Activated naive CD4-positive, alpha-beta T cell treated with anti-CD3 and anti-CD28 coated beads, Interleukin-2, amount 50 U/mL, for 72 hours (primary cell): ENCODE measurements at regions not wholly inside any gene's neighbourhood (a gene's known extent, or its start where the extent isn't known, plus 50 kb on each side); places are given as distances from the start of the nearest gene placed in this dataset.

Source experiments
- ATAC-seq, 2 donors: fragments of 150-1000 bp; cut with Tn5 transposase; 2 replicates each; pipeline ENCODE4 v1.10.0; 2021; ENCODE audit warnings: mild to moderate bottlenecking in 2 of 2, moderate library complexity in 2 of 2
- DNase-seq, 2 donors: peaks; one replicate each; pipeline ENCODE4 v3.0.0; 2021 to 2022; ENCODE audit warnings: low spot score in 2 of 2
- H3K27ac Mint-ChIP-seq, 2 donors: one replicate each; pipeline ENCODE4 v1.8.0; 2022; ENCODE audit warnings: mild to moderate bottlenecking in 2 of 2, mixed read lengths in 2 of 2
- H3K36me3 Mint-ChIP-seq, 2 donors: one replicate each; pipeline ENCODE4 v1.8.0; 2022; ENCODE audit warnings: mixed read lengths in 2 of 2
- H3K9me3 Mint-ChIP-seq, 2 donors: one replicate each; pipeline ENCODE4 v1.8.0; 2022; ENCODE audit warnings: mixed read lengths in 2 of 2

DNA sequence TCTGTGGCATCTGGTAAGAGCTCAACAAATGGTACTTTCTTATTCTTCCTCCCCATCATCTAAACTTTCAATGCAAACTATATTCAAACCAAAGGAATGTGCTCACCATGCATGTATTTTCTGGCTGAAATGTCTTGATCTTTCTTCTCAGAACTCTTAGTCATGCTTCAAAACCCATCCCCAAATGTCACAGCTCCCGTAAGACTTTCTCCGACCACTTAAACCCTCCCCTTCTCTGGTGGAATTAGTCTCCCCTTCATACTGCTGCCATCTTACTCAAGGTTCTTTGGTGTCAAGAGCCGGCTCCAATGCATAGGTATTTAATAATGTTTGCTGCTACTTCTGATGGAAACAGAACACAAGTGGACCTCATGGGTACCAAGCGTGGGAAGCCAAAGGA lies 538.1 kb downstream of the MATN1 start:
- no peaks in the 10 kb centered on the region for H3K9me3 Mint-ChIP-seq
- no peak for DNase-seq
- ATAC-seq: no peak
- no peak overlapping the region for H3K27ac Mint-ChIP-seq
- no peaks in the 10 kb centered on the region for H3K36me3 Mint-ChIP-seq

DNA sequence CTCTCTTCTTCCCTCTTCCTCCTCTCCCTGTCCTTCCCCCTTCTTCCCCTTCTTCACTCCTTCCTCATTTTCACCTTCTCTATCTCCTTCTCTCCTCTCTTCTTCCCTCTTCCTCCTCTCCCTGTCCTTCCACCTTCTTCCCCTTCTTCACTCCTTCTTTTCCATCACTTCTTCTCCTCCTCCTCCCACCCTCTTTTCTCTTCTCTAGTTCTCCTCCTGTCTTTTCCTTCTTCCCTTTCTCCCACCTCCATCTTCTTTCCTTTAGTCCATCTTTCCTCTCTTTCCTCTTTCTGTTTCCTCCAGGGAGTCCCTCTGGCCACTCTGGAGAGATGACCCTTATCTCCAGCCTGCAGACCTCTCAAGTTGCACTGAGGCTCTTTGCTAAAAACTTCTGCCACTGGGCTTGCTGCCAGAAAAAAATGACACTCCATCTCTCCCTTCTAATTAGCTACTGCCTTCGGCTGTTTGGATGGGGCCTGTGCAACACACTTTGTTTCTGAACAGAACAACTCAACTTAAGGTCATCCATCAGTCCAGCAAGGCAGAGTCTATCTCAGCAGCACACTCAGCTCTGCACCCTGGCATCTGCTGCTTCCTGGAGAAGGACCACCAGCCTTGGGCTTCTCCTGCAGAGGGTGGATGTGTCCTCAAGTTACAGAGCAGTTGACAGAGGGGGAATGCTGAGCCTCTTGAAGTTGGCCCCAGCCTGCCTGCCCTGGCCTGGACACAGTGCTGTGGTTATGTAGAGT lies 538.8 kb downstream of the MATN1 start:
- ATAC-seq: no peak
- no peak for DNase-seq
- Mint-ChIP-seq H3K36me3 (peaks cover 0 to 1% of the 10 kb centered on the region in 2 donors), H3K9me3 (peaks cover 0 to 5% of the 10 kb centered on the region in 2 donors), H3K27ac (no peak overlapping the region)

DNA sequence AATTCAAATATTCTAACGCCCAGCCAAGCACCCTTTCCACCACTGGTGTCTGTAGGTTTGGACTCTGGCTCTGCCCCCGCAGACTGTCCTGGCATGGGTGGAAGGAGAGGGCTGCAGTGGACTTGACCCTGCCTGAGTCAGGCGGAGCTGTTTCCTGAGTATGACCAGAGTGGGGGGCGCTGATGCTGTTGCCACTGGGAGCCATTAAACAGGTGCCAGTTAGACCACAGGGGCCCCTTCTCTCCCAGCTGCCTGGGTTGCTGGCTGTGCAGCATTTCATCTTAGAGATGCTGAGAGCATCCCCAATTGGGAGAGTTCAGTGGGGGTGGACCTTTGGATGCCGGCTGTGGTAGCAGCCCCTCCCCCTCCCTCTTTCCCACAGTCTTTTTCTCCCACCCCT lies 539.5 kb downstream of the MATN1 start:
- ATAC-seq: no peak

DNA sequence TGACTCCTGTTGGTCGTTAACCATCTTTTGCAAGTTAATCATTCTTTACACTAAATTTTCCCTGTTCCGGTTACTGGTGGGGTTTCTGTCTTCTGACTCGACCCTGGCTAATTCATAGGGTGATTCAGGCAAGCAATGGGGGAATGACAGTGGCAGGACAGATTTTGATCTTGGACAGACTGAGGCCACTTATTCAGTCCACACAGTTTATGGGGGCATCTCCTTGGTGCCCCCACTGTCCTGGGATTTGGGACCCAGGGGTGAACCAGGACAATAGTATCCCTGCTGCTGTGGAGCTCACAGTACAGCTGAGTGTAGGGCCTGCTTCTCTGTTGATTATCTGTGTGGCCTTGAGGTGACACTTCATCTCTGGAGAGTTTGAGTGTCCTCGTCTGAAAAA lies 540.4 kb downstream of the MATN1 start:
- no peak for DNase-seq
- Mint-ChIP-seq H3K27ac (no peak overlapping the region), H3K9me3 (peaks cover 4 to 8% of the 10 kb centered on the region in 2 donors), H3K36me3 (peaks cover 4 to 7% of the 10 kb centered on the region in 2 donors)
- ATAC-seq: no peak

More for the DNA sequence above, 539.5 kb downstream of the MATN1 start:
- Mint-ChIP-seq H3K9me3 (peaks cover 4 to 8% of the 10 kb centered on the region in 2 donors), H3K27ac (no peak overlapping the region), H3K36me3 (peaks cover 4 to 7% of the 10 kb centered on the region in 2 donors)
- no peak for DNase-seq

DNA sequence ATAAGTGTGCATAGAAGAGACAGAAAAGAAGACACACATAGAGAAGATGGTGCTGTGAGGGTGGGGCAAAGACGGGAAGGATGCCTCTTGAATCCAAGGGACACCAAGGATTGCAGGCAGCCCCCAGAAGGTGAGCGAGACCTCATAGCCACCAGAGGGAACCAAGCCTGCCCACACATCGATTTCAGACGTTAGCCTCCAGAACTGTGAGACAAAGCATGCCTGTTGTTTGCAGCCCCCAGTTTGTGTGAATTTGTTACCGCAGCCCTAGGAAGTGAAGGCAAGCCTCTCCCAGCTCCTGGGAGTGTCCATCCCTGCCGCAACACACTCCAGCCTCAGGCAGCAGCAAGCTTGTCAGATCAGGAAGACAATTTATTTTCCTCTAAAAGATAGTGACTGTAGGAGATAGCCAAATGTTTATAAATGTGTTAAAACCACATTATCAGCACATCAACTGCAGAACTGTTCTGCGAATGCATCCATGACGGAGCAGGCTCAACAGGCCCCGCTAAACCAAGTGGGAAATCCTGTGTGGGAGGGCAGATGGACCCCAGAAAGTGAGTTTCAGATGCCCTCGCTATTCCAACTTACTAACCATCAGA lies 543.3 kb downstream of the MATN1 start:
- H3K27ac Mint-ChIP-seq: no peak overlapping the region
- H3K9me3 Mint-ChIP-seq: peaks cover 4 to 8% of the 10 kb centered on the region in 2 donors
- peaks cover 4 to 7% of the 10 kb centered on the region in 2 donors for H3K36me3 Mint-ChIP-seq
- no peak for ATAC-seq
- no peak for DNase-seq

DNA sequence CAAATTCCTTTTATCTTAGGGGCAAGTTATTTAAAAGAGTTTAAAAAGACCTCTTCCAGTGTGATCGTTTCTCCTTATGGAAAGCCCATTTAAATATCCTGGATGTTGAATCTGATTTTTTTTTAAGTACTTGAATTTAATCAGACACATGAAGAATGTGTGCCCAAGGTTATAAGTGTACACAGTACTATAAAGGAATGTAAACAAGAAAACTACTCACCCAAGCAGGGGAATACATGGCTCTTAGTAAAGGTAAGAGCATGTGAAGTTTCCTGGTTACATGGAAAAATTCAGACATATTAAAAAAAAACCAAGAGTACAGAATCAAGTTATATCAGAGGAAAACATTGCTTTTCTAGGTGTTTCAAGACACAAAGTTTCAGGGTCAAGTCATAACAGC lies 546.9 kb downstream of the MATN1 start:
- Mint-ChIP-seq H3K27ac (no peak overlapping the region), H3K9me3 (peaks cover 4 to 8% of the 10 kb centered on the region in 2 donors), H3K36me3 (peaks cover 4 to 7% of the 10 kb centered on the region in 2 donors)
- DNase-seq: no peak
- no peak for ATAC-seq

DNA sequence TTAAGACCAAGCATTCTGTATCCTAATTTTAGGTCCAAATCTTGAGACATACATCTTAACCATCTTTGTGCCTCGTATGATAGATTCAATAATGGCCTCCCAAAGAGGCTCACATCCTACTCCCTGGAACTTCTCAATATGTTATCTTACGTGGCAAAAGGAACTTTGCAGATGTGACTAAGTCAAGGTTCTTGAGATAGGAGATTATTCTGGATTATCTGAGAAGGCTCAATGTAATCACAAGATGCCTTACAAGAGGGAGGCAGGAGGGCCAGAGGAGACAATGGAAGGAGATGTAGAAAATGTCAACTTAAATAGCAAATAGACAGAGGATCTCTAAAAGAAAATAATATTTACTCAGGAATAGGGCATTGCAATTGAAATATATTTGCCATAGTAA lies 548.9 kb downstream of the MATN1 start:
- no peak for ATAC-seq
- Mint-ChIP-seq H3K36me3 (peaks cover 4 to 6% of the 10 kb centered on the region in 2 donors), H3K27ac (no peak overlapping the region), H3K9me3 (peaks cover 2 to 4% of the 10 kb centered on the region in 2 donors)
- DNase-seq: no peak

DNA sequence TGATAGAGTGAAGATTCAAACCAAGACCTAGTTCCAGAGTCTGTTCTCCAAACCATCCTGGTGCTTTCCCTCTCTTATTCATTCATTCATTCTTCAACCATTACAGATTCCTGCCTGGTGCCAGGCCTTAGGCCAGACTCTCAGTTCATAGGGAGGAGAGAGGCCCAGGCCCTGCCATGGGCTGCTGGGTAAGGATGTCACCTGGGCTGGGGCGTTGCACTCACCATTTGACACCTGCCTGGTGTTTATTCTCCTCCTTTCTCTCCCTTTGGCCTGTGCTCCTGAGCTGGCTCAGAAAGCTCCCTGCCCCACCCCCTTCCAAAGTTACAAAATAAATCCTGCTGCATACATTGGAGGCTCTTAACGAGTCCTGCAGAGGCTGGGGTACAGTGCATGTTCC lies 549.8 kb downstream of the MATN1 start:
- H3K36me3 Mint-ChIP-seq: no peaks in the 10 kb centered on the region

DNA sequence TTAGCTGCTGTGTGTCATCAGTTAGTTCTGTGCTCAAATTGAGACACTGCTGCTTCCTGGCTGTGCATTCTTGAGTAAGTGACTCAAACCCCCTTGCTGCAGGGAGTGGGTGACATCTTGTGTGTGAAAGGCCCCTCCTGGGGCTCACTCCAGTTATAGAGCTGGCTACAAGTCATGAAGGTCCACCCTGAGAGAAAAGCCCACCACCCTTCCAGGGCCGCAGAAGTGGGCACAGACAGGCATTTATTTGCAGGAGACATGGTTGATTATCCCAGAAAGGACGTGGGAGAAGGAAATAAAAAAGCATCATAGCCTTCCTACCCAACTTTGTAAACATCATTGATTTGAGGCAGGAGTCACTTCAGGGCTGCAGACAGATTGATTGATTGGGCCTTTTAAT lies 550.6 kb downstream of the MATN1 start:
- no peak overlapping the region for H3K27ac Mint-ChIP-seq
- H3K36me3 Mint-ChIP-seq: no peaks in the 10 kb centered on the region
- H3K9me3 Mint-ChIP-seq: no peaks in the 10 kb centered on the region
- DNase-seq: no peak
- ATAC-seq: no peak

More for the DNA sequence above, 549.8 kb downstream of the MATN1 start:
- ATAC-seq (no peak), DNase-seq (no peak)
- Mint-ChIP-seq H3K27ac (no peak overlapping the region), H3K9me3 (no peaks in the 10 kb centered on the region)

DNA sequence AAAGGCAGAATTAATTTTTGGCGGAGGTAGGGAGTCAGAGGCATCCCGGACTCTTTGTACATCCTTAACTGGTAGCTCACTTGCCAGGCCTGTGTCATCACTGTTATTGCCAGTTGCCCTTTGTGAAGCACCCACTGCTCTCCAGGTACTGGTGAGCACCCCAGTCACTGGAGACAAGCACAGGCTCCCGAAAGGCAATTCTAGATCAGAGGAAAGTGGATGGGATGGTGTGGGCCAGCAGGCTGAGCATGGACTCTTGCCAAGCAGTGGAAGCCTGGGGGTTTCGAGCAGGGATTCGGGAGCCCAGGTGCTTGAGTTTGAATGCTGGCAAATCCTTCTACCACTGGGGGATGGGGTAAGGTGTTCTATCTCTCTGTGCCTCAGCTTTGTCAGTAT lies 551.1 kb downstream of the MATN1 start:
- no peak overlapping the region for H3K27ac Mint-ChIP-seq
- ATAC-seq: no peak
- H3K36me3 Mint-ChIP-seq: no peaks in the 10 kb centered on the region
- no peaks in the 10 kb centered on the region for H3K9me3 Mint-ChIP-seq
- no peak for DNase-seq

DNA sequence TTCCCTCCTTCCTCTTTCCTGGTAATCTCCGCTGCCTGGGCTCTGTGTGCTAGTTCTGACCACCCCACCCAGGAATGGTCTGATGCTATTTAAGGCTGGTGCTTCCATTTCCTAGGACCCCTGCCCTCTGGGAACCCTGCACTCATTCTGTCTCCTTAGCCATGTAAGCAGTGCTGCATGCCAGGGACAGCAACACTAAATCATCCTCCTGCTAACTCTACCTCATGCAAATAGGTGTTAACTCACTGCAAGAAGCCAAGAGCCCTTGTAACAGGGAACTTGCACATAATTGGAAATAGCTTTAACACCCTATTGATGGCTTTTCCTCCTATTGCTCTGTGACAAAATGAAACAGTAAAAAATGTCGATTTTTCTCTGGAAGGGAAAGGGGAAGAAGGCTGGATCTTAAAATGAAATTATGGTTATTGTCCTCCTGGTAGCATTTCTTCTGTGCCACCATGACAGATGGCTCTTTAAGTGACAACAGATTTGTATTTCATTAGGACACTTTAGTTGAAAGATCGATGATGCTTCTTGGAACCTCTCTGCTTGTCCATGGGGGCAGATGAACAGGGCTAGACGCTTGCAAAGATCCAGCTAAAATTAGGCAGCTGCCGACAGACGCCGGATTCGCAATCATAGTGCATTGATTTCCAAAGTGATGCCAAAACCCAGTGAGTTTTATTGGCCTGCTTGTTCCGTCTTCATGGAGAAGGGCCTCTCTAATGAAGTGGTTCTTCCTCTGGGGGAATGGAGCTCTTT lies 551.7 kb downstream of the MATN1 start:
- no peak overlapping the region for H3K27ac Mint-ChIP-seq
- ATAC-seq: no peak
- H3K9me3 Mint-ChIP-seq: no peaks in the 10 kb centered on the region
- H3K36me3 Mint-ChIP-seq: no peaks in the 10 kb centered on the region
- DNase-seq: no peak

DNA sequence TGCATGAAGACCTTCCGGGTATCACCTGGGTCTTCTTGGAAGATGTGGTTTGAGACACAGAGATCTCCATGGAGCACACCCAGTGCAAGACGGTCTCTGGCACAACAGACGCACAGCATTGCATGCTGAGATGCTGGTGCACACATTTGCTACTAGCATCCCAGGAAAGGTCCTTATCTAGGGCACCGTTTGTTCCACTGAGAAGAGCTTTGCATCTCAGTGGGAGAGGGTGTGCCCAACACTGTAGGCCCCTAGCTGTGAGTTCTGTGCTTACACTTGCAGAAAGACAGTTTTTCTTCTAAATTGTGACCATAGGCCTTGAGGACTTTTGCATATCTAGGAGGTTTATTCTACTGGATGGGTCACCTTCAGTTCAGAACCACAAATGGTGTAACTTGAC lies 554.1 kb downstream of the MATN1 start:
- Mint-ChIP-seq H3K27ac (no peak overlapping the region), H3K9me3 (no peaks in the 10 kb centered on the region), H3K36me3 (no peaks in the 10 kb centered on the region)
- ATAC-seq (no peak), DNase-seq (no peak)

DNA sequence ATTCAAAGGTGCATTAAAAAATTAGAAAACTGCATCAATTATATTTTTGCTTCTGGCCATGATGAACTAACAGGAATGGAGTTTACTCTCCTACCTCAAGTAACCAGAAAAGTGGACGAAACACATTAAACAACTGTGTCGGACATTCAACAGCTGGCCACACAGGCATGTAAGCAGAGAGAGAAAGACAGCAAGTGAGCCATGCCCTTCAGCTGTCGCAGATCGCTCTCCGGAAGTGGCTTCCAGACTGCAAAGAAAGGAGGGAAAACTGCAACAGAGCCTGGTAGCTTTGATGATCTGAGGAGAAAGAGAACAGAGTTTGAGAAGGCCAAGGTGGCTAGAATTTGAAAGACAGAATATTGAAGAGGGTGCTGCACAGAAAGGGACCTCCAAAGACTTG lies 557.2 kb downstream of the MATN1 start:
- no peaks in the 10 kb centered on the region for H3K9me3 Mint-ChIP-seq
- no peak overlapping the region for H3K27ac Mint-ChIP-seq
- no peaks in the 10 kb centered on the region for H3K36me3 Mint-ChIP-seq
- no peak for ATAC-seq
- no peak for DNase-seq

DNA sequence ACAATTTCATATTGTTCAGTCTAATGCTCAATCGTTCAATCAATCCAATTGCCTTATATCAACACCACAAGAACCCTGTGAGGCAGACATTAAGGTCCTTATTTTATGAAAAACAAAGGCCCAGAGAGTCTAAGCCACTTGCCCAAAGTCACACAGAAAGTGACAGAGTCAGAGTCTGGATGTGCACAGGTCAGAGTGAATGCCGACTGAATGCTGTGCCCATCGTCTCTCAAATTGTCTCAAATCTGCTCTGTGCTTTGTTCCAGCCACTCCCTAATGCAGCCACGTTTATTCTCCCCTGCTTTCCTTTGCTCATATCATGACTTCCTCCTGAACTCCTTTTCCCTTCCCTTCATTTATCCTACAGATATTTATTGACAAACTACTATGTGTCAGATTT lies 558.3 kb downstream of the MATN1 start:
- H3K9me3 Mint-ChIP-seq: no peaks in the 10 kb centered on the region
- no peak for ATAC-seq
- no peaks in the 10 kb centered on the region for H3K36me3 Mint-ChIP-seq
- no peak overlapping the region for H3K27ac Mint-ChIP-seq
- DNase-seq: no peak

DNA sequence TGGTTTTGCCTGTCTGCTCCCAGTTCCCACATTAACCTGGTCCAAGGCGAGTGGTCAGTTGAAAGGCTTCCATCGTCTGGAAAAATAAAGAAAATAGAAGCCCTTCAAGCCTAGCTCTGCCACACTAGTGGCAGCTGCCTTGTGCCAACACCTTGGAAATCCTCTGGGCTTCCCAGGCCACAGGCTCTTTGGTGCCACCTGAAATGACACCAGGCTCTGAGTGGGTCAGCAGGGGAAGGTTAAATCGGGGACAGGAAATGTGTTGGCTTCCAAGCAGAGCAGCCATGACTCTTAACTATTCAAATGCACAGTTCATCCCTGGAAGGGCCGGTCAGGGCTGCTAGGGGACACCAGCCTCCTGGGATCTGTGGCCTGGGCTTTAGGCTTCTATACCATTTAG lies 558.7 kb downstream of the MATN1 start:
- no peaks in the 10 kb centered on the region for H3K9me3 Mint-ChIP-seq
- DNase-seq (no peak), ATAC-seq (no peak)
- no peaks in the 10 kb centered on the region for H3K36me3 Mint-ChIP-seq
- no peak overlapping the region for H3K27ac Mint-ChIP-seq

DNA sequence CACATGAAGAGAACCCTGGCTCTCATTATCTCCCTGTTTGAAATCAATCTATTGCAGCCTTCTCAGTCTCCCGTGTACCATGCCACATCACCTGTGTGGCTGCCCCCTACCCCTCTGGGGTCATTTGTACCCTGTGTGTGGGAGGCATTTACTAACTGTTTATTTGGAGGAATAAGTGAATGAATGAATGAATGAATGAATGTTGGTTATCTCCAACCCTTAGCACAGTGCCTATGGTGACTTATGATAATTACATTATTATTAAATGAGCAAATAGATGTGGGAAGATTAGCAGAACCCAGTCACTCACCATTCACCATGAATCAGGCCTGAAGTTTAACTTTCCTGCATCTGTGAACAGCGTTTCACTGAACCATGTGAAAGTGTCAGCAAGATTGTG lies 560.8 kb downstream of the MATN1 start:
- H3K27ac Mint-ChIP-seq: no peak overlapping the region
- H3K36me3 Mint-ChIP-seq: no peaks in the 10 kb centered on the region
- DNase-seq (no peak), ATAC-seq (no peak)
- no peaks in the 10 kb centered on the region for H3K9me3 Mint-ChIP-seq

DNA sequence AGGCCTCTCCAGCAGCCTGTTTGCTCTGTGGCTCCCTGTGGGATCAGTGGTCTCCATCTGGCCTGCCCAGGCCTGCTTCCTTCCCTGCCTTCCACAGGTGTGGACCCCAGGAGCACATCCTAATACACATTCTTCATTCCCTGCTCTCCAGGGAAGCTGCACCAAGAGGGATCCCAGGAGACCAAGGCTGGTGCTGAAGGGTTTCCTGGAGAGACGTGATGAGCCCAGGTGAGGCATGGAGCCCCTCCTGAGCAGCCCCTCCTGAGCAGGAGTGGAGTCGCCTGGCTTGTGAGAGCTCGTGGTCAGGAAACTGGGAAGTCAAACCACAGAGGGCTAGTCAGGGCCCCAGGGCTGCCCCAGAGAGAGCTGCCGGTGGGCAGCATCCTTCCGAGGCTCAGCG lies 561.4 kb downstream of the MATN1 start:
- Mint-ChIP-seq H3K9me3 (no peaks in the 10 kb centered on the region), H3K36me3 (no peaks in the 10 kb centered on the region), H3K27ac (no peak overlapping the region)
- ATAC-seq: no peak
- DNase-seq: no peak
